Pancreas (tissue), 10 donors: ENCODE measurements at regions not wholly inside any gene's neighbourhood (a gene's known extent, or its start where the extent isn't known, plus 50 kb on each side); places are given as distances from the start of the nearest gene placed in this dataset.

ENCODE experiments used
- ATAC-seq, 4 donors: fragments of 200-7000 bp; cut with Tn5 transposase; one replicate each; pipeline versions ENCODE4 v1.8.0 to v1.9.1; 2020; ENCODE audit warnings: mild to moderate bottlenecking in 4 of 4, moderate library complexity in 4 of 4
- DNase-seq, 6 donors: peaks; one replicate each; pipeline ENCODE4 v3.0.0-alpha.2; 2020
- FAIRE-seq: peaks from 2 replicates; lab custom pipeline; 2012; peaks lifted over from hg19 to GRCh38; lab: Jason Lieb, UNC
- H3K27ac ChIP-seq, 4 donors: fragments of 200-600 bp; sonication (generic); 1 replicate in 3 of 4; 2 replicates in 1 of 4; pipeline versions ENCODE4 v1.5.0 to v1.8.0; 2020
- H3K27me3 ChIP-seq, 4 donors: fragments of 200-600 bp; one replicate each; pipeline ENCODE4 v1.8.0; 2021
- H3K36me3 ChIP-seq, 3 donors: fragments of 200-600 bp; sonication (generic) in 1 of 3; one replicate each; pipeline versions ENCODE4 v1.5.0 to v1.8.0; 2020 to 2021
- H3K4me1 ChIP-seq, 3 donors: fragments of 200-600 bp; one replicate each; pipeline ENCODE4 v1.8.0; 2021
- H3K4me3 ChIP-seq, 4 donors: fragments of 200-600 bp; sonication (generic) in 2 of 4; one replicate each; pipeline versions ENCODE4 v1.5.0 to v1.8.0; 2020 to 2021
- H3K9me3 ChIP-seq, 4 donors: fragments of 200-600 bp; one replicate each; pipeline ENCODE4 v1.8.0; 2021
- CTCF ChIP-seq, 4 donors: fragments of 200-600 bp; sonication (generic) in 3 of 4; IDR thresholded peaks; one replicate each; pipeline versions ENCODE4 v1.5.0 to v1.8.0; 2021; ENCODE audit warnings: antibody characterized with exemption in 4 of 4
- WGBS, 2 donors: extraction: QIAGEN DNeasy Blood & Tissue Kit; methylation state at CpG; one replicate each; pipeline ENCODE4 v1.1.7; 2013; 5-methylcytosine and 5-hydroxymethylcytosine counted together
- intact Hi-C, 3 donors: fragments of 100-400 bp; cut with DNase I; formaldehyde crosslinking; loops; one replicate each; pipeline versions ENCODE4 v1.11.1 to v1.14.2; 2022
- donor health status: healthy with polysubstance abuse.
- donor health status: DM: no; HTN: no; CAD: no; lungs with moderate emphysema.
- donor health status: DM: no; HTN: no; CAD: no.
- donor health status: control.
- donor health status: control.
- donor health status: Bipolar disorder and iron deficiency.
- donor health status: DM: yes; HTN: yes; CAD: no.
- donor health status: DM: no; HTN: no; CAD: no.
- donor health status: DM: no; HTN: no; CAD: no.
- donor health status: DM: yes; HTN: yes; CAD: no.

- intact Hi-C loops = no loop called here
- ATAC-seq (no peak), FAIRE-seq (no peak), DNase-seq (no peak)
- no peak overlapping the region for H3K27ac ChIP-seq
- H3K9me3 ChIP-seq = no peaks in the 10 kb centered on the region
- no peaks in the 10 kb centered on the region for H3K27me3 ChIP-seq
- TF ChIP-seq CTCF (IDR thresholded peaks at IDR 0.05) = no peak
- no peak overlapping the region for H3K4me3 ChIP-seq
- no peaks in the 10 kb centered on the region for H3K36me3 ChIP-seq
- no peaks in the 10 kb centered on the region for H3K4me1 ChIP-seq
Observed at GRCh38 chr20:54708229-54708628, 232.8 kb downstream of the DOK5 start.

- no peaks in the 10 kb centered on the region for H3K36me3 ChIP-seq
- no peaks in the 10 kb centered on the region for H3K9me3 ChIP-seq
- no peaks in the 10 kb centered on the region for H3K4me1 ChIP-seq
- no peak for ATAC-seq
- FAIRE-seq = no peak
- H3K27ac ChIP-seq = no peak overlapping the region
- WGBS, 2 donors = 92 to 94% methylated on average over 1 of the region's 1 CpG
- no peak overlapping the region for H3K4me3 ChIP-seq
- no peak for DNase-seq
- H3K27me3 ChIP-seq = no peaks in the 10 kb centered on the region
- TF ChIP-seq CTCF (IDR thresholded peaks at IDR 0.05) = no peak
- intact Hi-C loops = no loop called here
Observed at GRCh38 chr20:54707801-54708200, 232.4 kb downstream of the DOK5 start.

GRCh38 chr20:54706581-54706980 is 231.2 kb downstream of the DOK5 start:
- DNase-seq = no peak
- intact Hi-C loops = no loop called here
- no peaks in the 10 kb centered on the region for H3K27me3 ChIP-seq
- H3K36me3 ChIP-seq = no peaks in the 10 kb centered on the region
- no peak for ATAC-seq
- WGBS, 2 donors = 68 to 70% methylated on average over 4 of the region's 4 CpGs
- H3K27ac ChIP-seq = no peak overlapping the region
- TF ChIP-seq CTCF (IDR thresholded peaks at IDR 0.05) = no peak
- H3K9me3 ChIP-seq = no peaks in the 10 kb centered on the region
- no peaks in the 10 kb centered on the region for H3K4me1 ChIP-seq
- no peak for FAIRE-seq
- H3K4me3 ChIP-seq = no peak overlapping the region

GRCh38 chr20:54704032-54704635 is 228.7 kb downstream of the DOK5 start:
- H3K4me1 ChIP-seq = no peaks in the 10 kb centered on the region
- no peak for TF ChIP-seq CTCF (IDR thresholded peaks at IDR 0.05)
- H3K27me3 ChIP-seq = no peaks in the 10 kb centered on the region
- 90 to 93% methylated on average over 6 of the region's 6 CpGs for WGBS, 2 donors
- H3K9me3 ChIP-seq = no peaks in the 10 kb centered on the region
- no peak overlapping the region for H3K4me3 ChIP-seq
- no peaks in the 10 kb centered on the region for H3K36me3 ChIP-seq
- ATAC-seq (no peak), FAIRE-seq (no peak), DNase-seq (no peak)
- no peak overlapping the region for H3K27ac ChIP-seq
- intact Hi-C loops = no loop called here
